ENCODE measurements at regions not wholly inside any gene's neighbourhood (a gene's known extent, or its start where the extent isn't known, plus 50 kb on each side); places are given as distances from the start of the nearest gene placed in this dataset.

DNA sequence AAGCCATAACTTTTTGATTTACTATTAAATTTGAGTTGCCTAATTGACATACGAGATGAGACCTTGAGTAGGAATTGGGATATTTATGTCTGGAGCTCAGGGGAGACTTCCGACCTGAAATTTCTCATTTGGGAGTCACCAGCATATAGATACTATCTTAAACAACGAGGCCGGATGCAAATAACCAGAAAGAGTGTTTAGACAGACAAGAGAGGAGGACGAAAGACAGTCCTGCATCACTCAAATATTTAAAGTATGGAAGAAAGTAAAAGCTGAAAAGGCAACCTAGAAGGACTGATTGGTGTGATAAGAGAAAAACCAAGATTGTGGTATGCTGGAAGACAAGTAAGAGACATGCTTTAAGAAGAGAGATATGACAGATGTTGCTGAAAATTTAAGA is 675.0 kb upstream of the NUDT12 start:
- H3K9me3 Mint-ChIP-seq = no peaks in the 10 kb centered on the region
- no peak for DNase-seq
- intact Hi-C loops (cut with micrococcal nuclease) = no loop called here
- H3K27me3 Mint-ChIP-seq = no peaks in the 10 kb centered on the region
- no peaks in the 10 kb centered on the region for H3K4me1 Mint-ChIP-seq
- H3K4me3 Mint-ChIP-seq = no peak overlapping the region
- H3K27ac Mint-ChIP-seq = no peak overlapping the region
- H3K36me3 Mint-ChIP-seq (ENCODE audit: low read depth) = no peaks in the 10 kb centered on the region

GRCh38 chr5:104223885-104224773 is 661.5 kb upstream of the NUDT12 start:
- Mint-ChIP-seq H3K9me3 (no peaks in the 10 kb centered on the region), H3K4me3 (no peak overlapping the region), H3K27ac (no peak overlapping the region), H3K27me3 (no peaks in the 10 kb centered on the region), H3K36me3 (ENCODE audit: low read depth) (no peaks in the 10 kb centered on the region), H3K4me1 (no peaks in the 10 kb centered on the region)
- DNase-seq = no peak
- intact Hi-C loops (cut with micrococcal nuclease) = no loop called here

- Mint-ChIP-seq H3K9me3 (no peaks in the 10 kb centered on the region), H3K4me1 (no peaks in the 10 kb centered on the region), H3K27me3 (no peaks in the 10 kb centered on the region), H3K27ac (no peak overlapping the region), H3K36me3 (ENCODE audit: low read depth) (no peaks in the 10 kb centered on the region), H3K4me3 (no peak overlapping the region)
- intact Hi-C loops (cut with micrococcal nuclease) = no loop called here
- no peak for DNase-seq
Measured at GRCh38 chr5:104218200-104218599, 655.6 kb upstream of the NUDT12 start.

GRCh38 chr5:104213216-104213615 is 650.6 kb upstream of the NUDT12 start:
- intact Hi-C loops (cut with micrococcal nuclease) = no loop called here
- no peak overlapping the region for H3K27ac Mint-ChIP-seq
- no peaks in the 10 kb centered on the region for H3K9me3 Mint-ChIP-seq
- no peaks in the 10 kb centered on the region for H3K36me3 Mint-ChIP-seq (ENCODE audit: low read depth)
- H3K4me1 Mint-ChIP-seq = no peaks in the 10 kb centered on the region
- H3K4me3 Mint-ChIP-seq = no peak overlapping the region
- DNase-seq = no peak
- H3K27me3 Mint-ChIP-seq = no peaks in the 10 kb centered on the region

- H3K27ac Mint-ChIP-seq = no peak overlapping the region
- H3K27me3 Mint-ChIP-seq = no peaks in the 10 kb centered on the region
- H3K4me3 Mint-ChIP-seq = no peak overlapping the region
- no peaks in the 10 kb centered on the region for H3K9me3 Mint-ChIP-seq
- intact Hi-C loops (cut with micrococcal nuclease) = no loop called here
- H3K4me1 Mint-ChIP-seq = no peaks in the 10 kb centered on the region
- no peak for DNase-seq
- no peaks in the 10 kb centered on the region for H3K36me3 Mint-ChIP-seq (ENCODE audit: low read depth)
Measured at GRCh38 chr5:104199771-104200170, 637.2 kb upstream of the NUDT12 start.

GRCh38 chr5:104198156-104198555 is 635.6 kb upstream of the NUDT12 start:
- Mint-ChIP-seq H3K4me1 (no peaks in the 10 kb centered on the region), H3K9me3 (no peaks in the 10 kb centered on the region), H3K27me3 (no peaks in the 10 kb centered on the region), H3K36me3 (ENCODE audit: low read depth) (no peaks in the 10 kb centered on the region), H3K27ac (no peak overlapping the region), H3K4me3 (no peak overlapping the region)
- intact Hi-C loops (cut with micrococcal nuclease) = no loop called here
- DNase-seq = no peak

DNA sequence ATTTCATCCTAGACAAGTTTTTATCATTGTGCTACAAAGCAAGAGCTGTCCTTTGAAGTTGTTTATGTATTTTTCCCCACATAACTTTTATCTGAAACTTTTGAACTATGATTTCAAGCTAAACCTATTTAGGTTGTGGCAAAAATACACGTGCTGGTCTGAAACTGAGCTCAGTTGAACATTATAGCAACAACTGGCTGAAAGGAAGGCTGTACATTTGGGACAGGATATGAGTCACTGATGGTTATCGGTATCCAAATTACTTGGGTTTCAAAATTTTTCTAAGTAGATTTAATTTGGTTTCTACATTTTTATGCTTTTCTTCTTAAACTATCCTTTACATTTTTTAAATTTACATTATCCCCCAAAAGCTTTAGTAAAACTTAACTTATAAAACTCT is 627.3 kb upstream of the NUDT12 start:
- H3K27ac Mint-ChIP-seq = no peak overlapping the region
- no peak overlapping the region for H3K4me3 Mint-ChIP-seq
- no peaks in the 10 kb centered on the region for H3K36me3 Mint-ChIP-seq (ENCODE audit: low read depth)
- H3K4me1 Mint-ChIP-seq = no peaks in the 10 kb centered on the region
- DNase-seq = no peak
- H3K27me3 Mint-ChIP-seq = no peaks in the 10 kb centered on the region
- H3K9me3 Mint-ChIP-seq = peaks cover 10% of the 10 kb centered on the region
- intact Hi-C loops (cut with micrococcal nuclease) = no loop called here

- Mint-ChIP-seq H3K4me1 (no peaks in the 10 kb centered on the region), H3K9me3 (peaks cover 10% of the 10 kb centered on the region), H3K4me3 (no peak overlapping the region), H3K27me3 (no peaks in the 10 kb centered on the region), H3K27ac (no peak overlapping the region), H3K36me3 (ENCODE audit: low read depth) (no peaks in the 10 kb centered on the region)
- intact Hi-C loops (cut with micrococcal nuclease) = no loop called here
- no peak for DNase-seq
Measured at GRCh38 chr5:104189031-104189430, 626.4 kb upstream of the NUDT12 start.

GRCh38 chr5:104187656-104188055 is 625.1 kb upstream of the NUDT12 start:
- Mint-ChIP-seq H3K27me3 (no peaks in the 10 kb centered on the region), H3K36me3 (ENCODE audit: low read depth) (no peaks in the 10 kb centered on the region), H3K27ac (no peak overlapping the region), H3K4me1 (no peaks in the 10 kb centered on the region), H3K9me3 (peaks cover 10% of the 10 kb centered on the region), H3K4me3 (no peak overlapping the region)
- DNase-seq = no peak
- intact Hi-C loops (cut with micrococcal nuclease) = no loop called here

- intact Hi-C loops (cut with micrococcal nuclease) = no loop called here
- Mint-ChIP-seq H3K4me3 (no peak overlapping the region), H3K36me3 (ENCODE audit: low read depth) (no peaks in the 10 kb centered on the region), H3K27ac (no peak overlapping the region), H3K27me3 (no peaks in the 10 kb centered on the region), H3K4me1 (no peaks in the 10 kb centered on the region), H3K9me3 (peaks cover 10% of the 10 kb centered on the region)
- DNase-seq = no peak
Measured at GRCh38 chr5:104186510-104186909, 623.9 kb upstream of the NUDT12 start.

- intact Hi-C loops (cut with micrococcal nuclease) = no loop called here
- no peaks in the 10 kb centered on the region for H3K4me1 Mint-ChIP-seq
- peaks cover 10% of the 10 kb centered on the region for H3K9me3 Mint-ChIP-seq
- H3K27ac Mint-ChIP-seq = no peak overlapping the region
- H3K4me3 Mint-ChIP-seq = no peak overlapping the region
- no peak for DNase-seq
- H3K36me3 Mint-ChIP-seq (ENCODE audit: low read depth) = no peaks in the 10 kb centered on the region
- no peaks in the 10 kb centered on the region for H3K27me3 Mint-ChIP-seq
Measured at GRCh38 chr5:104186100-104186499, 623.5 kb upstream of the NUDT12 start.

DNA sequence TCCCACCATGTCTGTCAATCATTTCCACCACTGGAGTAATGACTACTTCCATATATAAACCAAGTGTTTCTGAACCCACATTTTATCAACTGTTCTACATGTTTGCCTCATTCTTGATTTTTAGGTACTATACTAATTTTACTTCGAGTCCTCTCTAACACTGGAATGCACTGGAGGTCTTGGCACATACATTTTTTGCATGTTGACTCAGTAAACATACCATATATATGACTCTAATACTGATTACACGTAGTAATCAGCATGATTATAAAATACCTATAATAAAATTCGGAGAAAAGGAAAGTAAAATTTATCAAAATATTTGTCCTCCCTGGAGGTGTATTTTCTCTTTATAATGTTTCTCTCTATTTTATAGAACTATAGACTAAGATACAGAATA is 621.7 kb upstream of the NUDT12 start:
- Mint-ChIP-seq H3K36me3 (ENCODE audit: low read depth) (no peaks in the 10 kb centered on the region), H3K27me3 (no peaks in the 10 kb centered on the region), H3K4me1 (no peaks in the 10 kb centered on the region), H3K27ac (no peak overlapping the region), H3K4me3 (no peak overlapping the region), H3K9me3 (peaks cover 15% of the 10 kb centered on the region)
- DNase-seq = no peak
- intact Hi-C loops (cut with micrococcal nuclease) = no loop called here

DNA sequence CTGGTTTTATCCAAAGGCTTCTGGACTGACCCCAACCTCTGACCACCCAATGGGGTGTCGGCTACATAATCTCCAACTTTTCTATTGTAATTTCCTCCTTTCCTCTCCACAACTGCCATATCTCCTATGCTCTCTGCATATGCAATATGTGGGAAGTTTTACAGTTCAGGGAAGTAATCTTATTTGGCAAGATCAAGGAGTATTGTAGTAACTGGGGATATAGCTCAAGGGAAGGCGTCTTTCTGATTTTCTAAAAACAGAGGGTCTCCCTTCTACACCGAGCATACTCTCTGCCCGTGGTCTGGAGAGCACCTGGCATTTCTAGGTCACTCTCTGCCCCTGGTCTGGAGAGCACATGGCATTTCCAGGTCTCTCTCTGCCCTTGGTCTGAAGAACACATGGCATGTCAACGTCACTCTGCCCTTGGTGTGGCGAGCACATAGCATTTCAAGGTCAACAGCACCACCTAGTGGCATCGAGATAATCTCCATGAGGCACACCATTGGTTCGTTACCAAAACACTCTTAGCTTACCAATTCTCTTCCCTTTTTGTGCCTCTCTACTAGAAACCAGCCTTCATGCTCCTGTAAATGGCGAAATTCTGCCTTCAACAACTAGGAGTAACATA is 616.4 kb upstream of the NUDT12 start:
- peak; percentile 61 for DNase-seq
- H3K27ac Mint-ChIP-seq = no peak overlapping the region
- H3K4me3 Mint-ChIP-seq = no peak overlapping the region
- H3K4me1 Mint-ChIP-seq = no peaks in the 10 kb centered on the region
- intact Hi-C loops (cut with micrococcal nuclease) = no loop called here
- peaks cover 8% of the 10 kb centered on the region for H3K9me3 Mint-ChIP-seq
- H3K27me3 Mint-ChIP-seq = no peaks in the 10 kb centered on the region
- no peaks in the 10 kb centered on the region for H3K36me3 Mint-ChIP-seq (ENCODE audit: low read depth)

DNA sequence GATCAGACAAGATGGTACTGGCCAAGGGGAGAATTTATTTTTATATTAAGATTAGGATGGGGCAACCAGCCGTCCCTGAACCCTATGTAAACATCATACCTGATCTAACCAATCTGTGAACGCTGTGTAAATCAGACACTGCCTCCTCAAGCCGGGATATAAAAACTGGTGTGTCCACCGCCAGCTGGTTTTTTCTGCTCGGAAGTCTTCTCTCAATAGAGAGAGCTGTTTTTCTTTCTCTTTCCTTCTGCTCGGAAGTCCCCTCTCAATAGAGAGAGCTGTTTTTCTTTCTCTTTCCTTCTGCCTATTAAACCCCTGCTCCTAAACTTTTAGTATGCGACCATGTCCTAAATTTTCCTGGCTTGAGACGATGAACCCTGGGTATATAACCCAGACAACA is 615.5 kb upstream of the NUDT12 start:
- no peaks in the 10 kb centered on the region for H3K27me3 Mint-ChIP-seq
- H3K4me3 Mint-ChIP-seq = no peak overlapping the region
- no peak for DNase-seq
- no peak overlapping the region for H3K27ac Mint-ChIP-seq
- intact Hi-C loops (cut with micrococcal nuclease) = no loop called here
- H3K4me1 Mint-ChIP-seq = no peaks in the 10 kb centered on the region
- H3K36me3 Mint-ChIP-seq (ENCODE audit: low read depth) = no peaks in the 10 kb centered on the region
- H3K9me3 Mint-ChIP-seq = peaks cover 8% of the 10 kb centered on the region

Data from activated CD4-positive, alpha-beta T cell treated with anti-CD3 and anti-CD28 coated beads, Interleukin-2, amount 10 ng/mL, durations not matched to agents 24 days and 14 days (primary cell).